T-cell (primary cell): ENCODE measurements at regions not wholly inside any gene's neighbourhood (a gene's known extent, or its start where the extent isn't known, plus 50 kb on each side); places are given as distances from the start of the nearest gene placed in this dataset.
"Not testable (repeated sequence)": the region's sequence is repeated elsewhere in the genome, so short reads cannot be mapped to it uniquely, and the experiment has no call there.

Experiments
- ATAC-seq, 4 experiments: fragments of 200-7000 bp in 3 of 4; fragments of 150-1000 bp in 1 of 4; cut with Tn5 transposase; replicated peaks in 1 of 4; 1 replicate in 3 of 4; 2 replicates in 1 of 4; pipeline ENCODE4 v1.10.0; 2021; ENCODE audit warnings: moderate library complexity in 3 of 4, mild to moderate bottlenecking in 2 of 4, moderate number of reproducible peaks in 1 of 4
- CTCF ChIA-PET, 2 donors: fragments of 300-600 bp; sonication (Branson Sonifier 250); formaldehyde crosslinking; loops; one replicate each; lab custom pipeline; 2022; ENCODE audit warnings: antibody characterized with exemption in 2 of 2; lab: Charles Lee
- POLR2A ChIA-PET, 2 donors: fragments of 300-600 bp; sonication (Branson Sonifier 250); formaldehyde crosslinking; loops; one replicate each; lab custom pipeline; 2022; ENCODE audit warnings: antibody characterized with exemption in 2 of 2; lab: Charles Lee
- DNase-seq, 35 experiments: peaks; one replicate each; pipeline versions ENCODE4 v3.0.0 to v3.0.0-alpha.2; 2013 to 2023
- H3K27ac ChIP-seq: one replicate; pipeline ENCODE4 v1.5.1; 2013; ENCODE audit warnings: low read length
- H3K27me3 ChIP-seq, 2 experiments: replicated peaks in 1 of 2; 1 replicate in 1 of 2; 2 replicates in 1 of 2; pipeline versions ENCODE4 v1.6.1 to v1.7.0; 2013; ENCODE audit warnings: low read length in 1 of 2, mixed read lengths in 1 of 2; ENCODE audit not compliant: control insufficient read depth in 2 of 2, insufficient read depth in 2 of 2; ENCODE audit errors: extremely low read depth in 1 of 2
- H3K36me3 ChIP-seq, 2 donors: 1 replicate in 1 of 2; 2 replicates in 1 of 2; pipeline versions ENCODE4 v1.6.1 to v1.7.0; 2013; ENCODE audit warnings: low read length in 1 of 2; ENCODE audit not compliant: control insufficient read depth in 2 of 2, insufficient read depth in 1 of 2; ENCODE audit errors: extremely low read depth in 1 of 2
- H3K4me1 ChIP-seq, 2 experiments: 1 replicate in 1 of 2; 2 replicates in 1 of 2; pipeline versions ENCODE4 v1.6.1 to v1.7.0; 2013; ENCODE audit warnings: low read length in 2 of 2, mixed read lengths in 1 of 2; ENCODE audit not compliant: insufficient read depth in 2 of 2, control insufficient read depth in 1 of 2; ENCODE audit errors: extremely low read depth in 1 of 2
- H3K4me3 ChIP-seq, 2 donors: 1 replicate in 1 of 2; 2 replicates in 1 of 2; pipeline versions ENCODE4 v1.5.1 to v1.7.0; 2013; ENCODE audit warnings: mild to moderate bottlenecking in 2 of 2, low read length in 1 of 2, moderate library complexity in 1 of 2; ENCODE audit not compliant: control insufficient read depth in 1 of 2; ENCODE audit errors: extremely low read depth in 1 of 2
- H3K9me3 ChIP-seq: 2 replicates; pipeline ENCODE4 v1.7.0; 2013
- H3K27ac Mint-ChIP-seq, 2 donors: one replicate each; pipeline ENCODE4 v1.8.0; 2020 to 2021; ENCODE audit warnings: mild to moderate bottlenecking in 2 of 2, mixed read lengths in 2 of 2
- H3K27me3 Mint-ChIP-seq, 2 donors: one replicate each; pipeline ENCODE4 v1.8.0; 2021 to 2022; ENCODE audit warnings: mixed read lengths in 2 of 2
- H3K36me3 Mint-ChIP-seq: one replicate; pipeline ENCODE4 v1.8.0; 2021; ENCODE audit warnings: mixed read lengths
- H3K4me1 Mint-ChIP-seq, 3 donors: one replicate each; pipeline ENCODE4 v1.8.0; 2020 to 2022; ENCODE audit warnings: mixed read lengths in 3 of 3, mild to moderate bottlenecking in 1 of 3
- H3K4me3 Mint-ChIP-seq, 3 donors: one replicate each; pipeline ENCODE4 v1.8.0; 2020 to 2022; ENCODE audit warnings: mild to moderate bottlenecking in 3 of 3, mixed read lengths in 3 of 3, moderate library complexity in 3 of 3
- H3K9me3 Mint-ChIP-seq, 3 donors: one replicate each; pipeline ENCODE4 v1.8.0; 2020 to 2022; ENCODE audit warnings: mixed read lengths in 3 of 3
- WGBS: methylation state at CpG from one replicate; pipeline ENCODE4 v1.1.5; 2013; ENCODE audit warnings: missing lambda C conversion rate; ENCODE audit not compliant: insufficient coverage; 5-methylcytosine and 5-hydroxymethylcytosine counted together

DNA sequence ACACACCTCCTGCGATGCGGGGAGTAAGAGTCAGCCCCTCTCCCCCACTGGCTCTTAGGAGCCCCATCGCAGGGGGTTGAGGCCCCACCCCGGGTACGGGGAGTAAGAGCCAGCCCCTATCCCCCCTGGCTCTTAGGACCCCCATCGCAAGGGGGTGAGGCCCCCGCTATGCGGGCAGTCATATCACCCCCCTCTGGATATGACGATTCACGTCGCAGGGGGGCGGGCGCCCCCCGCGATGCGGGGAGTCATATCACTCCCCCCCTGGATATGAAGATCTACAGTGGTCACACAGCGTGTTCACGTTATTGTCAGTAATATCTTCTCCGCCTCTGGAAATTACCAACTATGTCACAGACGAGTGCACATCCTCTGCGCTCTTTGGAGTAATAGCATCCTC, 61.1 kb downstream of the DEFB131A start:
- H3K9me3 ChIP-seq, H3K4me3 ChIP-seq, H3K36me3 ChIP-seq, CTCF ChIA-PET, H3K27ac Mint-ChIP-seq, H3K27me3 Mint-ChIP-seq, H3K36me3 Mint-ChIP-seq, H3K27me3 ChIP-seq, H3K4me1 Mint-ChIP-seq, ATAC-seq, H3K4me1 ChIP-seq, DNase-seq, H3K4me3 Mint-ChIP-seq, POLR2A ChIA-PET, H3K27ac ChIP-seq, H3K9me3 Mint-ChIP-seq: not testable (repeated sequence)
- 95% methylated on average over 7 of the region's 21 CpGs for WGBS

DNA sequence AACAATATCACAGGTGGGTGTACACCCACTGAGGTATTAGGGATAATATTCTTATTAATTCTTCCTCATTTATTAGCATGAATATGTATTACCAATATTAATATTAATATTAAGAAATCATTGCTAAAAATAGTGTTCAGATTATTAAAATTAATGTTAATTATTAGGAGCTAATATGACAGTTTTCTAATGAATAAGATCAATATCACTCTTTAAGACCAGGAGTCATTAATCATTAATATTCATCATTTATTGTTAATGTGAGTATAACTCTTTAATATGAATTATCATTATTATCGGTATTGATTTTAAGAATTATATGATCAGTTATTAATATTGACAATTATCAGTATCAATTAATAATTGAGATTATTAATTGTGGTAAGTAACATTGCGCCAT, 62.5 kb downstream of the DEFB131A start:
- H3K27me3 ChIP-seq, H3K4me3 ChIP-seq, H3K9me3 Mint-ChIP-seq, DNase-seq, H3K27me3 Mint-ChIP-seq, H3K4me1 Mint-ChIP-seq, H3K36me3 Mint-ChIP-seq, H3K27ac Mint-ChIP-seq, H3K9me3 ChIP-seq, H3K4me1 ChIP-seq, CTCF ChIA-PET, ATAC-seq, H3K27ac ChIP-seq, H3K36me3 ChIP-seq, H3K4me3 Mint-ChIP-seq, POLR2A ChIA-PET: not testable (repeated sequence)
- WGBS = no CpG with 5 or more reads among the region's 2 CpGs

DNA sequence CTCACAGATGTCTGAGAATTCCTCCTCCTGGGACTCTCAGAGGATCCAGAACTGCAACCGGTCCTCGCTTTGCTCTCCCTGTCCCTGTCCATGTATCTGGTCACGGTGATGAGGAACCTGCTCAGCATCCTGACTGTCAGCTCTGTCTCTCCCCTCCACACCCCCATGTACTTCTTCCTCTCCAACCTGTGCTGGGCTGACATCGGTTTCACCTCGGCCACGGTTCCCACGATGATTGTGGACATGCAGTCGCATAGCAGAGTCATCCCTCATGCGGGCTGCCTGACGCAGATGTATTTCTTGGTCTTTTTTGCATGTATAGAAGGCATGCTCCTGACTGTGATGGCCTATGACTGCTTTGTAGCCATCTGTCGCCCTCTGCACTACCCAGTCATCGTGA, 68.7 kb downstream of the DEFB131A start:
- H3K9me3 ChIP-seq, DNase-seq, H3K36me3 Mint-ChIP-seq, POLR2A ChIA-PET, H3K4me1 ChIP-seq, ATAC-seq, H3K36me3 ChIP-seq, H3K27ac ChIP-seq, H3K4me3 Mint-ChIP-seq, H3K27me3 ChIP-seq, H3K4me1 Mint-ChIP-seq, H3K4me3 ChIP-seq, H3K9me3 Mint-ChIP-seq, H3K27ac Mint-ChIP-seq, CTCF ChIA-PET: not testable (repeated sequence)
- 98% methylated on average over 3 of the region's 12 CpGs for WGBS
- H3K27me3 Mint-ChIP-seq = peaks cover 0 to 10% of the 10 kb centered on the region in 2 donors

DNA sequence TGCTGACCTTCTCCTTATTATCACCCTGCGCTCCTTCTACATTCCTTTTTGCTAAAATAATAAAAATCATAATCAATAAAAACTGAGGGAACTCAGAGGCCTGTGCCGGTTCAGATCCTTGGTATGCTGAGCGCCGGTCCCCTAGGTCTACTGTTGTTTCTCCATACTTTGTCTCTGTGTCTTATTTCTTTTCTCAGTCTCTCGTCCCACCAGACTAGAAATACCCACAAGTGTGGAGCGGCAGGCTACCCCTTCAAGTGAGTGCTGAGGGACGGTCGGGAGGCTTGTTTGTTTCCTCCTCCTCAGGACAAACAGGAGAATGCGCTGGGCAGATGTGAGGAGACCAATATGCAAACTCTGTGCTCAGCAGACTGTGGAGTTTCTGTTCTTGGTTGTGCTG, 75.4 kb downstream of the DEFB131A start:
- WGBS = 95% methylated on average over 4 of the region's 9 CpGs
- H3K4me3 ChIP-seq, H3K27me3 ChIP-seq, H3K4me1 ChIP-seq, POLR2A ChIA-PET, H3K27me3 Mint-ChIP-seq, H3K36me3 Mint-ChIP-seq, H3K9me3 ChIP-seq, H3K27ac ChIP-seq, H3K27ac Mint-ChIP-seq, ATAC-seq, H3K4me1 Mint-ChIP-seq, H3K36me3 ChIP-seq, CTCF ChIA-PET, H3K9me3 Mint-ChIP-seq, DNase-seq, H3K4me3 Mint-ChIP-seq: not testable (repeated sequence)

DNA sequence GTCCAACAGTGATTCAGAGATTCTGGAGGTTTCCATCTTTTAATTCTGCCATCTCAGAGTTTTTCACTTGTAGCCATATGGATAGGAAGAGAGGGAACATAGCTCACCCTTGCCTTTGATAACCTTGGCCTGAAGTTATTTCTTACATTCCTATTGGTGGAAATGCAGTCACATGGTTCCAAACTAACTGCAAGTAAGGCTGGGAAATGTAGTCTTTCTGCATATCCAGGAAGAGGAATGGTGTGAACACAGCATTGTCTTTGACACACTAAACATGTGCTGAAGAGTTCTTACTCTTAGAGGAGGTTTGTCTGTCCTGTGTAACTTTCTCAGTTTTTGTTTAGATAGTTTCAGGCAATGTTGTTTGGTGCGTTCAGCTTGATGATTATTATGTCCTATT, 78.7 kb downstream of the DEFB131A start:
- H3K4me3 Mint-ChIP-seq, H3K9me3 Mint-ChIP-seq, H3K4me1 ChIP-seq, H3K4me3 ChIP-seq, H3K36me3 Mint-ChIP-seq, H3K27me3 ChIP-seq, H3K27ac ChIP-seq, POLR2A ChIA-PET, H3K27me3 Mint-ChIP-seq, H3K27ac Mint-ChIP-seq, ATAC-seq, H3K4me1 Mint-ChIP-seq, H3K36me3 ChIP-seq, H3K9me3 ChIP-seq: not testable (repeated sequence)
- no CpG with 5 or more reads among the region's 1 CpG for WGBS
- CTCF ChIA-PET = interaction anchor here in 1 of 2 donors (0.6 kb wide), 1 partner anchor 1015 kb away, joined by 4 read pairs; no protein-coding TSS in a partner anchor
- DNase-seq = peak in 1 of 35 experiments; percentile 10

DNA sequence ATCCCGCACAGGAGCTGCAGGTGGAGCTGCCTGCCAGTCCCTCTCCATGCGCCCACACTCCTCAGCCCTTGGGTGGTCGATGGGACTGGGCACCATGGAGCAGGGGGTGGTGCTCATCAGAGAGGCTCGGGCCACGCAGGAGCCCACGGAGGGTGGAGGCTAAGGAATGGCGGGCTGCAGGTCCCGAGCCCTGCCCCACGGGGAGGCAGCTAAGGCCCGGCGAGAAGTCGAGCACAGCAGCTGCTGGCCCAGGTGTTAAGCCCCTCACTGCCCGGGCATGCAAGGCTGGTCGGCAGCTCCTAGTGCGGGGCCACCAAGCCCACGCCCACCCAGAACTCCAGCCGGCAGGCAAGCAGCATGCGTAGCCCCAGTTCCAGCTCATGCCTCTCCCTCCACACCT, 80.2 kb downstream of the DEFB131A start:
- H3K9me3 ChIP-seq, H3K4me3 ChIP-seq, H3K36me3 ChIP-seq, DNase-seq, H3K9me3 Mint-ChIP-seq, H3K4me1 ChIP-seq, H3K36me3 Mint-ChIP-seq, H3K4me1 Mint-ChIP-seq, H3K4me3 Mint-ChIP-seq, H3K27ac Mint-ChIP-seq, H3K27ac ChIP-seq, H3K27me3 ChIP-seq, ATAC-seq, CTCF ChIA-PET, POLR2A ChIA-PET: not testable (repeated sequence)
- peaks cover 10 to 15% of the 10 kb centered on the region in 2 donors for H3K27me3 Mint-ChIP-seq
- 76% methylated on average over 16 of the region's 18 CpGs for WGBS
